Fibroblast of peridontal ligament (primary cell): ENCODE measurements at regions not wholly inside any gene's neighbourhood (a gene's known extent, or its start where the extent isn't known, plus 50 kb on each side); places are given as distances from the start of the nearest gene placed in this dataset.
"Not testable (repeated sequence)": the region's sequence is repeated elsewhere in the genome, so short reads cannot be mapped to it uniquely, and the experiment has no call there.

ENCODE experiments used
- DNase-seq: peaks from one replicate; pipeline ENCODE4 v3.0.0-alpha.2; 2010; ENCODE audit errors: extremely low read depth

GRCh38 chr10:60517805-60518204 lies 128.1 kb upstream of the ANK3 start:
- DNase-seq, result peak; percentile 9

- DNase-seq, result no peak
These were observed 123.6 kb upstream of the ANK3 start for GRCh38 chr10:60513281-60513680.

- no peak for DNase-seq
These were observed 122.0 kb upstream of the ANK3 start for GRCh38 chr10:60511477-60512229.

- no peak for DNase-seq
These were observed 119.2 kb upstream of the ANK3 start for GRCh38 chr10:60508831-60509230.

GRCh38 chr10:60508037-60508436 lies 118.4 kb upstream of the ANK3 start:
- no peak for DNase-seq

GRCh38 chr10:60502621-60503020 lies 112.9 kb upstream of the ANK3 start:
- DNase-seq, result no peak

GRCh38 chr10:60498985-60499384 lies 109.3 kb upstream of the ANK3 start:
- no peak for DNase-seq

- no peak for DNase-seq
These were observed 107.7 kb upstream of the ANK3 start for GRCh38 chr10:60497364-60497763.

GRCh38 chr10:60496181-60496580 lies 106.5 kb upstream of the ANK3 start:
- DNase-seq, result no peak

- DNase-seq, result peak; percentile 25
These were observed 105.8 kb upstream of the ANK3 start for GRCh38 chr10:60495338-60496055.

GRCh38 chr10:60494774-60495173 lies 105.1 kb upstream of the ANK3 start:
- no peak for DNase-seq

- DNase-seq, result no peak
These were observed 101.5 kb upstream of the ANK3 start for GRCh38 chr10:60491162-60491561.

GRCh38 chr10:60490013-60490412 lies 100.3 kb upstream of the ANK3 start:
- peak; percentile 43 for DNase-seq

- DNase-seq, result no peak
These were observed 98.5 kb upstream of the ANK3 start for GRCh38 chr10:60488111-60488669.

GRCh38 chr10:60487543-60487942 lies 97.9 kb upstream of the ANK3 start:
- no peak for DNase-seq

GRCh38 chr10:60485025-60485424 lies 95.3 kb upstream of the ANK3 start:
- DNase-seq, result no peak

GRCh38 chr10:60480865-60481563 lies 91.3 kb upstream of the ANK3 start:
- peak; percentile 95 for DNase-seq

- peak; percentile 45 for DNase-seq
These were observed 89.8 kb upstream of the ANK3 start for GRCh38 chr10:60479305-60480020.

- DNase-seq, result no peak
These were observed 86.8 kb upstream of the ANK3 start for GRCh38 chr10:60476451-60476850.

- DNase-seq, result no peak
These were observed 83.9 kb upstream of the ANK3 start for GRCh38 chr10:60473557-60473956.

GRCh38 chr10:60470091-60470490 lies 80.4 kb upstream of the ANK3 start:
- DNase-seq, result no peak

GRCh38 chr10:60469147-60469546 lies 79.5 kb upstream of the ANK3 start:
- not testable (repeated sequence) for DNase-seq
